ENCODE measurements at regions not wholly inside any gene's neighbourhood (a gene's known extent, or its start where the extent isn't known, plus 50 kb on each side); places are given as distances from the start of the nearest gene placed in this dataset.

DNA sequence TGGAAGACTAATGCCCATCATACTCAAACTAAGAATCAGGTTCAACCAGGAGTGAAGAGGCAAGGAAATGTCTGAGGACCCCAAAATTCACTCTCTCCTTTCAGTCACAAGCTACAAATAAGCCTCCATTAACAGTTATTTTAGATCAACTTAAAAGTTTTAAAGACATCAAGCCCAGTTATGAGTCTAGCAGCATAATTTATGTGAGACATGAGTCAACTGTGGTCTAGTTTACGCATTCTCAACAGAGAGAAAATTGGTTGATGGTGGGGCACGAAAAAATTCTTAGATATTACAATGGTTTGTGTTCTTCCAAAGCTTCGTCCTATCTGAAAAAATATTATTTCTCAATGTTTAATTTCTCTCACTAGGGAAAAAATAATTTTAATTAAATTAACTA lies 204.9 kb upstream of the NT5E start:
- TF ChIP-seq, protein P1, sequence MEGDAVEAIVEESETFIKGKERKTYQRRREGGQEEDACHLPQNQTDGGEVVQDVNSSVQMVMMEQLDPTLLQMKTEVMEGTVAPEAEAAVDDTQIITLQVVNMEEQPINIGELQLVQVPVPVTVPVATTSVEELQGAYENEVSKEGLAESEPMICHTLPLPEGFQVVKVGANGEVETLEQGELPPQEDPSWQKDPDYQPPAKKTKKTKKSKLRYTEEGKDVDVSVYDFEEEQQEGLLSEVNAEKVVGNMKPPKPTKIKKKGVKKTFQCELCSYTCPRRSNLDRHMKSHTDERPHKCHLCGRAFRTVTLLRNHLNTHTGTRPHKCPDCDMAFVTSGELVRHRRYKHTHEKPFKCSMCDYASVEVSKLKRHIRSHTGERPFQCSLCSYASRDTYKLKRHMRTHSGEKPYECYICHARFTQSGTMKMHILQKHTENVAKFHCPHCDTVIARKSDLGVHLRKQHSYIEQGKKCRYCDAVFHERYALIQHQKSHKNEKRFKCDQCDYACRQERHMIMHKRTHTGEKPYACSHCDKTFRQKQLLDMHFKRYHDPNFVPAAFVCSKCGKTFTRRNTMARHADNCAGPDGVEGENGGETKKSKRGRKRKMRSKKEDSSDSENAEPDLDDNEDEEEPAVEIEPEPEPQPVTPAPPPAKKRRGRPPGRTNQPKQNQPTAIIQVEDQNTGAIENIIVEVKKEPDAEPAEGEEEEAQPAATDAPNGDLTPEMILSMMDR (IDR thresholded peaks at IDR 0.05; ENCODE audit: low read depth, low read length) = no peak
- no peak for TF ChIP-seq MYC (IDR thresholded peaks at IDR 0.05; ENCODE audit: low read depth, low read length)
- no peak for TF ChIP-seq POLR2A (IDR thresholded peaks at IDR 0.05; ENCODE audit: extremely low read depth, insufficient read length)
